ENCODE measurements at regions not wholly inside any gene's neighbourhood (a gene's known extent, or its start where the extent isn't known, plus 50 kb on each side); places are given as distances from the start of the nearest gene placed in this dataset.

GRCh38 chr10:107814865-107815487 is 650.5 kb upstream of the SORCS1 start:
- H3K4me2 ChIP-seq = no peak overlapping the region
- H3K27me3 ChIP-seq = no peaks in the 10 kb centered on the region
- peak overlapping the region in 1 of 11 experiments; percentile 0; a peak in 1 of 22 replicates for H3K9ac ChIP-seq
- peaks cover 0 to 6% (median 0%) of the 10 kb centered on the region in 10 experiments; a peak in 3 of 20 replicates for H3K4me1 ChIP-seq
- H3K4me3 ChIP-seq = no peak overlapping the region
- no peaks in the 10 kb centered on the region for H3K36me3 ChIP-seq
- no peaks in the 10 kb centered on the region for H3K9me3 ChIP-seq (replicated peaks in 1 of 11)
- TF ChIP-seq Cebpa-rat (IDR thresholded peaks at IDR 0.05) = no peak
- no peaks in the 10 kb centered on the region for H4K20me1 ChIP-seq
- H3K27ac ChIP-seq = no peak overlapping the region

DNA sequence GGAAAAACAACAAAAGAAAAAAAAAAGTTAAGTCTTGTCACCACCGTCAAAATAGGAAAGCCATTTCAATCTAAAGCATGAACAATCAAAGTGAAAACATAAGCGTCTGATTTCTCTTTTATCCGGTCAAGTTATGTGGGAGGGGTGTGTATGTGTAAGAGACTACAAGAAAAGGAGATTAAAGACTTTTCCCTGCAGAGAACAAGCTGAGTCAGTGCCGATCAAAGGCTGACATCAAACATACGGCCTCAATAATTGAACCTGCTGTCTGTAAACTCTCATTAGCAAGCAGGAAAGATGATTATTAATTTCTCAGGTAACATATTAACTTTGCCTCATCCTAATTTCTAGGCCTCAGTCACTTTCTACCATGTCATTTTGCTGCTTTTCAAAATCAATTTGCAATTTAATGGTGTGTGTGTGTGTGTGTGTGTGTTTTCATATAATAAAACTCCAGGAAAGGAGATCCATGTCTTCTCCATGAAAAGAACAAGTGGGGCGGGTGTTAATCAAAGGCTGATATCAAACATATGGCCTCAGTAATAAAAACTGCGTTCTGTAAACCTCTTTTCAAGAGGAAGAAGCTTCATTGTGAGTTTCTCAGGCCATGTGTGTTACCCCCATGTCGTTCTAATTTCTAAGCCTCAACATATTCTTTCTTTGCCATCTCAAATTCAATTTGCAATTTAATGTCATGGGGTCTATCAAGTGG is 649.1 kb upstream of the SORCS1 start:
- no peaks in the 10 kb centered on the region for H3K36me3 ChIP-seq
- H3K9ac ChIP-seq = no peak overlapping the region
- no peak for TF ChIP-seq Cebpa-rat (IDR thresholded peaks at IDR 0.05)
- H3K4me1 ChIP-seq = peaks cover 0 to 6% (median 0%) of the 10 kb centered on the region in 10 experiments; a peak in 3 of 20 replicates
- no peak overlapping the region for H3K27ac ChIP-seq
- no peaks in the 10 kb centered on the region for H3K9me3 ChIP-seq (replicated peaks in 1 of 11)
- no peaks in the 10 kb centered on the region for H4K20me1 ChIP-seq
- H3K4me3 ChIP-seq = no peak overlapping the region
- no peaks in the 10 kb centered on the region for H3K27me3 ChIP-seq
- H3K4me2 ChIP-seq = no peak overlapping the region; a peak in 1 of 22 replicates

DNA sequence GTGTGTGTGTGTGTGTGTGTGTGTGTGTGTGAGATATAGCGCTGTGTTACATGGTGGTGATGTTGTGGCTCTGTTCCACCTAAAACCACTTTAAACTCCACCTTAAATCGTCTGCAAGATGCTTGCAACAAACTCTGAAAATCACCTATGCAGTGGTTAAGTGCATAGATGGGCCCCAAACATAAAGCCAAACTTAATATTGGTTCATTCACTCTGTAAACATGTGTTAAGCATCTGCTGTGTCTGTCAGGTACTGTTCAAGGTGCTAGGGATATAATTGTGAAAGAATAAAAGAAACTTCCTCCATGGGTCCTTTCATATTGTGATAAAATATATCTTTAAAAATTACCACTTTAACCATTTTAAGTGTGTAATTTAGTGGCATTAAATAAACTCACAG is 645.4 kb upstream of the SORCS1 start:
- no peak overlapping the region for H3K4me3 ChIP-seq
- H3K4me2 ChIP-seq = no peak overlapping the region
- TF ChIP-seq Cebpa-rat (IDR thresholded peaks at IDR 0.05) = no peak
- no peaks in the 10 kb centered on the region for H4K20me1 ChIP-seq
- no peak overlapping the region for H3K27ac ChIP-seq
- no peaks in the 10 kb centered on the region for H3K27me3 ChIP-seq
- H3K9ac ChIP-seq = no peak overlapping the region
- no peaks in the 10 kb centered on the region for H3K36me3 ChIP-seq
- no peaks in the 10 kb centered on the region for H3K9me3 ChIP-seq (replicated peaks in 1 of 11)
- H3K4me1 ChIP-seq = peaks cover 0 to 6% (median 0%) of the 10 kb centered on the region in 10 experiments; a peak in 3 of 20 replicates

DNA sequence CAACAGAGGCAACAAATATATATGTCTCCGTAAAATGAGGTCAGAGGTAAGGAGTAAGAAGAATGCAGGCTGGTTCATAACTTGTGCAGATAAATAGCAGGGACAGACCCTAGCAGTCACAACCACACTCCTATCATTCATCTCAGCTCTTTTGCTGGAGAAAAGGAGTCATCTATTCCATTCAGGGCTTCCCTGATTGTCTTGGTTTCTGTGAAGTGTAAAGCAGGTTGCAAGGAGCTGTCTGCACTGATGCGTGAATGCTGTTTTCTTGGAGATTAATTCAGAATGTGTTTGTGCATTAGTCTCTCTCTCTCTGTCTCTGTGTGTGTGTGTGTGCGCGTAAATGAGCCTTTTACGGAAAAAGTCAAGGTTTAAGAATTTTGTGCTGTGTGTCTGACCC is 643.3 kb upstream of the SORCS1 start:
- H3K9ac ChIP-seq = no peak overlapping the region
- H3K27ac ChIP-seq = no peak overlapping the region

DNA sequence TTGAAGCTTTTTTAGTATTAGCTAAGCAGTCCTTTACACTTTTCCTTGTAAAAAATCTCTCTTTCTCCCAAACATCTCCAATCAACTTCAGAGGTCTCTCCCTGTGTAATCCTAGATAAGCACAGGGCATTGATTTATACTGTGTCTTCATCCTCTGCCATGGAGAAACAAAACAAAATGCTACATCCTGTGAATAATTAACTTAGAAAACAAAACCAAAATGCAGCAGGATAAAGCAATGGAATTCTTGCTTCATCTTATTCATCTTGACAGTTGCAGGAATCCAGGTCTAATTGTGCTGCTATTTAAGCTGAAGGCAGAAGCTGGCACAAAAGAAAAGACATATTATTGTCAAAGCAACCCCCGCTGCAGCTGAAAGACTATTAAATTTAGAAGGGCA is 641.5 kb upstream of the SORCS1 start:
- H4K20me1 ChIP-seq = no peaks in the 10 kb centered on the region
- H3K4me1 ChIP-seq = no peaks in the 10 kb centered on the region
- H3K27me3 ChIP-seq = no peaks in the 10 kb centered on the region
- H3K9me3 ChIP-seq (replicated peaks in 1 of 11) = no peaks in the 10 kb centered on the region
- H3K4me3 ChIP-seq = no peak overlapping the region
- no peak overlapping the region for H3K9ac ChIP-seq
- H3K36me3 ChIP-seq = no peaks in the 10 kb centered on the region
- no peak for TF ChIP-seq Cebpa-rat (IDR thresholded peaks at IDR 0.05)
- no peak overlapping the region for H3K4me2 ChIP-seq
- no peak overlapping the region for H3K27ac ChIP-seq

More for the DNA sequence above, 643.3 kb upstream of the SORCS1 start:
- no peaks in the 10 kb centered on the region for H3K27me3 ChIP-seq
- TF ChIP-seq Cebpa-rat (IDR thresholded peaks at IDR 0.05) = no peak
- no peaks in the 10 kb centered on the region for H3K4me1 ChIP-seq
- H4K20me1 ChIP-seq = no peaks in the 10 kb centered on the region
- H3K4me2 ChIP-seq = no peak overlapping the region
- H3K4me3 ChIP-seq = no peak overlapping the region
- H3K9me3 ChIP-seq (replicated peaks in 1 of 11) = no peaks in the 10 kb centered on the region
- H3K36me3 ChIP-seq = no peaks in the 10 kb centered on the region

GRCh38 chr10:107803546-107803945 is 639.0 kb upstream of the SORCS1 start:
- Histone ChIP-seq H3K9me3 (replicated peaks in 1 of 11) (no peaks in the 10 kb centered on the region), H3K4me2 (no peak overlapping the region)
- no peak for TF ChIP-seq Cebpa-rat (IDR thresholded peaks at IDR 0.05)

DNA sequence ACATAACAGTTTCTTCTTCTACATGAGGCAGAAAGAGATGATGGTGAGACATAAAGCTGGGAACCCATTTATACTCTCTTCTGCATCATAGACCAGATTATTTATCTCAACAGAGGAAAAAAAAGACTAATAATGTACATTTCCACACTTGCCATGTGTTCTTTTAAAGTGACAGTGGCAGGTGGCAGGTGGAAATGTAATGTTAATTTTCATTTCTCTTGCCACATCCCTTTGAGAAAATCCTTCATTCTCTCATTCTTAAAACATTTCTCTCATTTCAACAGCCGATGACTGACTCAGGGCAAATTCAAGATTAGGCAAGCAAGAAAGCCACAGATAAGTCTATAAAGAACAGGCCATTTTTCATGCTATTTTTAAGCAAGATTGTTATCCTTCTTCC is 635.6 kb upstream of the SORCS1 start:
- no peaks in the 10 kb centered on the region for H3K27me3 ChIP-seq
- no peaks in the 10 kb centered on the region for H4K20me1 ChIP-seq
- H3K4me2 ChIP-seq = no peak overlapping the region
- H3K4me1 ChIP-seq = no peaks in the 10 kb centered on the region
- H3K9me3 ChIP-seq (replicated peaks in 1 of 11) = no peaks in the 10 kb centered on the region
- H3K27ac ChIP-seq = no peak overlapping the region
- H3K9ac ChIP-seq = no peak overlapping the region
- no peak for TF ChIP-seq Cebpa-rat (IDR thresholded peaks at IDR 0.05)
- H3K4me3 ChIP-seq = no peak overlapping the region
- H3K36me3 ChIP-seq = no peaks in the 10 kb centered on the region

More at GRCh38 chr10:107803546-107803945, 639.0 kb upstream of the SORCS1 start:
- no peaks in the 10 kb centered on the region for H3K27me3 ChIP-seq
- no peaks in the 10 kb centered on the region for H3K4me1 ChIP-seq
- H3K27ac ChIP-seq = no peak overlapping the region
- H4K20me1 ChIP-seq = no peaks in the 10 kb centered on the region
- no peaks in the 10 kb centered on the region for H3K36me3 ChIP-seq
- no peak overlapping the region for H3K9ac ChIP-seq
- H3K4me3 ChIP-seq = no peak overlapping the region

DNA sequence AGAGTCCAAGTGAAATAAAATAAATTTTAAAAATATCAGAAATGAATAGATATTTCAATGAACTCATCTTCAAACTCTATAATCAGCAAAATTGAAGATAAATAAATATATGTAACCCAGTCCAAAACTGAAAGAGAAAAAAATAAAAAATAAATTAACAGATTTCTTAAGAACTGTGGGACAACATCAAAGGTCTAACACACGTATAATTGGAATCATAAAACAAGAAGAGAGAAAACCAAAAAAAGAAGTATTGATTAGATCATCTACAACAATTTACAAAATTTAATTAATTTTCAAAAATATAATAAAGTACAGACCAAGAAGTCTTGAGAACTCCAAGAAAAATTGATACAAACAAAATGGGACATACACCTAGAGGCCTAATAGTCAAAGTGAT is 625.8 kb upstream of the SORCS1 start:
- Histone ChIP-seq H3K4me3 (no peak overlapping the region), H3K9me3 (replicated peaks in 1 of 11) (peaks cover 0 to 17% (median 7%) of the 10 kb centered on the region in 11 experiments; a peak in 17 of 22 replicates), H3K4me1 (no peaks in the 10 kb centered on the region), H3K9ac (no peak overlapping the region), H3K36me3 (no peaks in the 10 kb centered on the region), H4K20me1 (no peaks in the 10 kb centered on the region), H3K4me2 (no peak overlapping the region), H3K27ac (no peak overlapping the region), H3K27me3 (no peaks in the 10 kb centered on the region)
- TF ChIP-seq Cebpa-rat (IDR thresholded peaks at IDR 0.05) = no peak

- Histone ChIP-seq H3K4me1 (no peaks in the 10 kb centered on the region), H3K27me3 (no peaks in the 10 kb centered on the region), H4K20me1 (no peaks in the 10 kb centered on the region), H3K27ac (no peak overlapping the region), H3K9ac (no peak overlapping the region), H3K4me3 (no peak overlapping the region), H3K4me2 (no peak overlapping the region), H3K9me3 (replicated peaks in 1 of 11) (peaks cover 10 to 15% (median 11%) of the 10 kb centered on the region in 11 experiments; a peak in 17 of 22 replicates), H3K36me3 (no peaks in the 10 kb centered on the region)
- no peak for TF ChIP-seq Cebpa-rat (IDR thresholded peaks at IDR 0.05)
Measured at GRCh38 chr10:107771066-107771465, 606.6 kb upstream of the SORCS1 start.

- no peak overlapping the region for H3K4me3 ChIP-seq
- no peaks in the 10 kb centered on the region for H3K27me3 ChIP-seq
- no peaks in the 10 kb centered on the region for H4K20me1 ChIP-seq
- no peak for TF ChIP-seq Cebpa-rat (IDR thresholded peaks at IDR 0.05)
- no peak overlapping the region for H3K27ac ChIP-seq
- H3K4me1 ChIP-seq = no peaks in the 10 kb centered on the region
- H3K9me3 ChIP-seq (replicated peaks in 1 of 11) = no peaks in the 10 kb centered on the region
- no peak overlapping the region for H3K9ac ChIP-seq
- no peak overlapping the region for H3K4me2 ChIP-seq
- H3K36me3 ChIP-seq = no peaks in the 10 kb centered on the region
Measured at GRCh38 chr10:107767185-107767584, 602.7 kb upstream of the SORCS1 start.

Data from BLaER1 treated with 17β-estradiol and CSF1 and Interleukin-3, amounts not matched to agents 10 nM and 100 nM (cell line).